Lower lobe of right lung (tissue), 2 donors: ENCODE measurements at regions not wholly inside any gene's neighbourhood (a gene's known extent, or its start where the extent isn't known, plus 50 kb on each side); places are given as distances from the start of the nearest gene placed in this dataset.

ENCODE experiments used
- ATAC-seq, 2 donors: fragments of 200-7000 bp; cut with Tn5 transposase; one replicate each; pipeline ENCODE4 v1.9.1; 2020 to 2022; ENCODE audit warnings: mild to moderate bottlenecking in 2 of 2, moderate library complexity in 2 of 2
- DNase-seq: peaks from one replicate; pipeline ENCODE4 v3.0.0-alpha.2; 2020
- H3K27ac ChIP-seq: fragments of 200-600 bp; one replicate; pipeline ENCODE4 v1.8.0; 2022
- H3K27me3 ChIP-seq: fragments of 200-600 bp; one replicate; pipeline ENCODE4 v1.8.0; 2022; ENCODE audit warnings: low read depth
- H3K36me3 ChIP-seq: fragments of 200-600 bp; one replicate; pipeline ENCODE4 v1.8.0; 2022; ENCODE audit warnings: mild to moderate bottlenecking
- H3K4me1 ChIP-seq: fragments of 200-600 bp; one replicate; pipeline ENCODE4 v1.8.0; 2022
- H3K4me3 ChIP-seq: fragments of 200-600 bp; one replicate; pipeline ENCODE4 v1.8.0; 2022; ENCODE audit warnings: mild to moderate bottlenecking
- H3K9me3 ChIP-seq: fragments of 200-600 bp; one replicate; pipeline ENCODE4 v1.8.0; 2022
- intact Hi-C: fragments of 100-400 bp; cut with DNase I; formaldehyde crosslinking; loops from one replicate; pipeline ENCODE4 v1.11.0; 2022
- TF ChIP-seq, protein P1 (sequence below): fragments of 200-600 bp; IDR thresholded peaks from one replicate; pipeline ENCODE4 v1.8.0; 2022; ENCODE audit warnings: antibody characterized with exemption, mild to moderate bottlenecking
- donor health status: DM: no; HTN: yes; CAD: no; lungs with severe emphysema.

DNA sequence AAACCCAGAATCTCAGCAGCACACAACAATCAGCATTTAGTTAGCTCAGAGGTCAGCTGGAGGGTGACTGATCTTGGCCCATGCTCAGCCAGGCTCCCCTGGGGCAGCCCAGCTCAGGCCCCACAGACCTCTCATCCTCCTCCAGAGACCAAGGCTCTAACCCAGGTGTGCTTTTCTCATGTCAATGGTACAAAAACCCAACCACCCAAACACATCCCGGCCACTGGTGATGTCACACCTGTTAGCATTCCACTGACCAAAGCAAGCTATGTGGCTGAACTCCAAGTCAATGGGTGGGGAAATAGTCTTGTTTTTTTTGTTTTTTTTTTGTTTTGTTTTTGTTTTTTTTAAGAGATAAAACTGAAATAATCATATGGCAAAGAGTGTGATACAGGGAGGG lies 77.5 kb downstream of the CYTL1 start:
- TF ChIP-seq, protein P1, sequence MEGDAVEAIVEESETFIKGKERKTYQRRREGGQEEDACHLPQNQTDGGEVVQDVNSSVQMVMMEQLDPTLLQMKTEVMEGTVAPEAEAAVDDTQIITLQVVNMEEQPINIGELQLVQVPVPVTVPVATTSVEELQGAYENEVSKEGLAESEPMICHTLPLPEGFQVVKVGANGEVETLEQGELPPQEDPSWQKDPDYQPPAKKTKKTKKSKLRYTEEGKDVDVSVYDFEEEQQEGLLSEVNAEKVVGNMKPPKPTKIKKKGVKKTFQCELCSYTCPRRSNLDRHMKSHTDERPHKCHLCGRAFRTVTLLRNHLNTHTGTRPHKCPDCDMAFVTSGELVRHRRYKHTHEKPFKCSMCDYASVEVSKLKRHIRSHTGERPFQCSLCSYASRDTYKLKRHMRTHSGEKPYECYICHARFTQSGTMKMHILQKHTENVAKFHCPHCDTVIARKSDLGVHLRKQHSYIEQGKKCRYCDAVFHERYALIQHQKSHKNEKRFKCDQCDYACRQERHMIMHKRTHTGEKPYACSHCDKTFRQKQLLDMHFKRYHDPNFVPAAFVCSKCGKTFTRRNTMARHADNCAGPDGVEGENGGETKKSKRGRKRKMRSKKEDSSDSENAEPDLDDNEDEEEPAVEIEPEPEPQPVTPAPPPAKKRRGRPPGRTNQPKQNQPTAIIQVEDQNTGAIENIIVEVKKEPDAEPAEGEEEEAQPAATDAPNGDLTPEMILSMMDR, result no peak
- H3K27me3 ChIP-seq, result no peaks in the 10 kb centered on the region
- ATAC-seq (no peak), DNase-seq (no peak)
- H3K4me3 ChIP-seq, result no peak overlapping the region
- H3K36me3 ChIP-seq, result no peaks in the 10 kb centered on the region
- H3K4me1 ChIP-seq, result no peaks in the 10 kb centered on the region
- H3K9me3 ChIP-seq, result no peaks in the 10 kb centered on the region
- no peak overlapping the region for H3K27ac ChIP-seq
- intact Hi-C loops, result no loop called here

DNA sequence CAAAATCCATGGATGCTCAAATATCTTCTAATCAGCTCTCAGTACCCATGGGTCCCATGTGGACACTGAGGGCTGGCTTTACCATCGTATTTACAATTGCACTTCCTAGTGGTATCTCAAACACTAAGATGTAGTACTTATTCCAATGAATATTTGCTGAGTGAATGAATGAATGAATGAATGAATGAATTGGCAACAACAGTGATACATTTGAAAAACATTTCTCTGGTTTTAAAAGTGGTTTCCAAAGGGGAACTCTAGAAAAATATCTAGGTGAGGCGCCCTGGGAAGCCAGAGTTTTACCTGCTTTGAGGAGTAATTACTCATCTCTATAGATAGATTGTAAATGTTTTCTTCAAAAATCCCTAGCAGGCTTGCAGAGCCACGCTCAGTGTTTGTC lies 76.6 kb downstream of the CYTL1 start:
- Histone ChIP-seq H3K9me3 (no peaks in the 10 kb centered on the region), H3K4me1 (no peaks in the 10 kb centered on the region), H3K27ac (no peak overlapping the region), H3K27me3 (no peaks in the 10 kb centered on the region), H3K4me3 (no peak overlapping the region), H3K36me3 (no peaks in the 10 kb centered on the region)
- ATAC-seq, result no peak
- DNase-seq, result no peak
- TF ChIP-seq, protein P1, result no peak
- intact Hi-C loops, result no loop called here

DNA sequence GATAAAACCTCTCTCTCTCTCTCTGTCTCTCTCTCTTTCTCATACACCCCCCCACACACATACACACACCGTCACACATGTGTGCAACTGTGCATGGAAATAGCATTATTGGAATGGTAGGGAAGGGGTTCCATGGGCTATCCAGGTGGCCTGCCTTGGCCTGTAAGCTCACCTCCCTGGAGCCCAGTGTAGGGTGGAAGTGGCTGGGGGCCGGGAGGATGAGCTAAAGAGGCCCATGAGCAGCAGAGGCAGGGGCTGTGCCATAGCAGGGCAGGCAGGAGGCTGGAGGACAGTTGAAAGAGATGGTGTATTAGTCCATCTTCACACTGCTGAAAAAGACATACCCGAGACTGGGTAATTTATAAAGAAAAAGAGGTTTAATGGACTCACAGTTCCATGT lies 74.2 kb downstream of the CYTL1 start:
- Histone ChIP-seq H3K27me3 (no peaks in the 10 kb centered on the region), H3K27ac (no peak overlapping the region), H3K4me3 (no peak overlapping the region), H3K4me1 (no peaks in the 10 kb centered on the region), H3K9me3 (no peaks in the 10 kb centered on the region), H3K36me3 (no peaks in the 10 kb centered on the region)
- intact Hi-C loops, result no loop called here
- DNase-seq (no peak), ATAC-seq (no peak)
- TF ChIP-seq, protein P1, result no peak

DNA sequence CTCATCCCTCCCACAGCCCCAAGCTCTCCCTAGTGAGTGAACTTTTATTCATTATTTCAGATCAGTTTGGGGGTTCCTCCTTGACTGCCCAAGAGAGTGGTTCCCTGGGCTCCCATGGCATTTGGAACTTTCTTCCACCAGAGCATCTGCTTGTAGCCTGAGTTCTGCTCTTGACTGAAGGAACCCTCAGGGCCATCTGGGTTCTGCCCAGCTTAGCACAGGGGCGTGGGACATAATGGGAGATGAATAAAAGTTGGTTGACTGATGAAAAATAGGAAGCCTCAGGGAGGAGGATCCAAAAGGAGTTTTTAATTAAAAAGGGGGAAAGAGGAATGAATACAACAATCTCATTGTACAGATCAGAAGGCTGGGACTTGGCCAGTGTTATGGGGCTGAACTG lies 73.4 kb downstream of the CYTL1 start:
- ATAC-seq (no peak), DNase-seq (no peak)
- Histone ChIP-seq H3K27me3 (no peaks in the 10 kb centered on the region), H3K4me3 (no peak overlapping the region), H3K9me3 (no peaks in the 10 kb centered on the region), H3K36me3 (no peaks in the 10 kb centered on the region), H3K27ac (no peak overlapping the region), H3K4me1 (no peaks in the 10 kb centered on the region)
- intact Hi-C loops, result no loop called here
- TF ChIP-seq, protein P1, result no peak

DNA sequence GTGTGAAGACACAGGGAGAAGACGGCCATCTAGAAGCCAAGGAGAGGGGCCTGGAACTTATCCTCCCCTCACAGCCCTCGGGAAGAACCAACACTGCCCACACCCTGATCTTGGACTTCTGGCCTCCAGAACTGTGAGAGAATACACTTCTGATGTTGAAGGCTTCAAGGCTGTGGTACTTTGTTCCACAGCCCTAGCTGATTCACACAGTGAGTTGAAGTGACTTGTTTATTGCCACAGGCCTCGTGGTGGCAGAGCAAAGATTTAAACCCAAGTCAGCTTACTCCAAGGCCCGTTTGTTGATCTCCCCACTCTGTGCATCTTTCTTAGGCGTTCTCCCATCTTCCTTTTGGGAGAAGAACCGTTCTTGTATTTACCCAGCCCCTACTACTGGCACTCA lies 72.8 kb downstream of the CYTL1 start:
- TF ChIP-seq, protein P1, result no peak
- Histone ChIP-seq H3K4me3 (no peak overlapping the region), H3K27ac (no peak overlapping the region), H3K36me3 (no peaks in the 10 kb centered on the region), H3K27me3 (no peaks in the 10 kb centered on the region), H3K9me3 (no peaks in the 10 kb centered on the region), H3K4me1 (no peaks in the 10 kb centered on the region)
- no peak for DNase-seq
- no peak for ATAC-seq
- intact Hi-C loops, result no loop called here

DNA sequence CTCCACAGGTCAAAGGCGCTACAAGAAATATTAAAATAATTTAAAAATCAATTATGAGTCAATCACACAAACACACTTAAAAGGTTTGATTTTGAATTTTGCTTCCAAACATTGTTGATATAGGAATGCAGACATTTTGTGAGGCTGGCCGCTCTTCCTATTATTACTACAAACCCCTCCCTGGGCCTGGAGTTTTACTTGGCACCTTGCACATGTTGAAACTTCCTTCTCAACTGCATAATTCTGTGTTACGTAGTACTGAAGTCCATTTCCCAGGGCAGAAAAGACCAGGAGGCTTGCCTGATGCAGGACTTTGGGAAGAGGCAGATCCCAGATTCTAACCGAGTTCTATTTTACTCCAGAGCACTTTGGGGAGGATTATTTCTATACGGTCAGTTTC lies 71.5 kb downstream of the CYTL1 start:
- no peaks in the 10 kb centered on the region for H3K4me1 ChIP-seq
- H3K4me3 ChIP-seq, result no peak overlapping the region
- ATAC-seq (no peak), DNase-seq (no peak)
- TF ChIP-seq, protein P1, result no peak
- intact Hi-C loops, result no loop called here
- H3K27me3 ChIP-seq, result no peaks in the 10 kb centered on the region
- H3K9me3 ChIP-seq, result no peaks in the 10 kb centered on the region
- no peaks in the 10 kb centered on the region for H3K36me3 ChIP-seq
- no peak overlapping the region for H3K27ac ChIP-seq
